ENCODE measurements at regions not wholly inside any gene's neighbourhood (a gene's known extent, or its start where the extent isn't known, plus 50 kb on each side); places are given as distances from the start of the nearest gene placed in this dataset.

GRCh38 chr15:86004061-86004460 lies 75.6 kb upstream of the AGBL1 start:
- TF ChIP-seq POLR2A (IDR thresholded peaks at IDR 0.05; ENCODE audit: low read length) (no peak), GATA1 (IDR thresholded peaks at IDR 0.05; ENCODE audit: low read depth, low read length) (no peak)

Data from erythroblast (primary cell).